ENCODE measurements at regions not wholly inside any gene's neighbourhood (a gene's known extent, or its start where the extent isn't known, plus 50 kb on each side); places are given as distances from the start of the nearest gene placed in this dataset.

DNA sequence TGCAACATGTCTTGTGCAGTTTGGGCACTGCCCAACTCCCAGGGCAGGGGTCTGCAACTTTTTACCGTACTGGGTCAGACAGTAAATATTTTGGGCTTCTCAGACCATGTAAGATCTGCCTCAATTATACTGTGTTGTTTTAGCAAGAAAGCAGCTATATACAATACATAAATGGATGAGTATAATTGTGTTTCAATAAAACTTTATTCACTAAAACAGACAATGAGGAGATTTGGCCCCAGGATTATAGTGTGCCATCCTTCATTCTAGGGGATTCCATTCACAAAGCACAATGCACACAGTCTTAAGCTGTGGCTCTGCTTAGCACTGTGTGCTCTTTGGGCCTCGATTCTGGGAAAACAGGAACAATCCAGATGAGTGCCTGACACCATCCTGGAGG lies 354.4 kb upstream of the PROK2 start:
- H3K4me1 ChIP-seq (ENCODE audit: control insufficient read depth, insufficient read depth, low read length) = no peaks in the 10 kb centered on the region
- H3K36me3 ChIP-seq (ENCODE audit: control insufficient read depth, insufficient read depth, low read length) = no peaks in the 10 kb centered on the region
- BruUV-seq (replicated peaks) = no TSS peak
- intact Hi-C loops (cut with micrococcal nuclease; ENCODE audit: unreplicated experiment) (no loop called here), in situ Hi-C loops (cut with HindIII; ENCODE audit: low pct_unique_long_range_greater_than_20kb, low sequenced_read_pairs) (no loop called here)
- H3K27me3 ChIP-seq (ENCODE audit: control insufficient read depth, insufficient read depth, low read length) = peaks cover 2% of the 10 kb centered on the region; the same call in 1 of the 2 replicates
- no peak overlapping the region for H3K4me3 ChIP-seq (ENCODE audit: low read depth in 2 of 2, low read length in 2 of 2)
- ATAC-seq = no peak
- TF ChIP-seq, protein P1, sequence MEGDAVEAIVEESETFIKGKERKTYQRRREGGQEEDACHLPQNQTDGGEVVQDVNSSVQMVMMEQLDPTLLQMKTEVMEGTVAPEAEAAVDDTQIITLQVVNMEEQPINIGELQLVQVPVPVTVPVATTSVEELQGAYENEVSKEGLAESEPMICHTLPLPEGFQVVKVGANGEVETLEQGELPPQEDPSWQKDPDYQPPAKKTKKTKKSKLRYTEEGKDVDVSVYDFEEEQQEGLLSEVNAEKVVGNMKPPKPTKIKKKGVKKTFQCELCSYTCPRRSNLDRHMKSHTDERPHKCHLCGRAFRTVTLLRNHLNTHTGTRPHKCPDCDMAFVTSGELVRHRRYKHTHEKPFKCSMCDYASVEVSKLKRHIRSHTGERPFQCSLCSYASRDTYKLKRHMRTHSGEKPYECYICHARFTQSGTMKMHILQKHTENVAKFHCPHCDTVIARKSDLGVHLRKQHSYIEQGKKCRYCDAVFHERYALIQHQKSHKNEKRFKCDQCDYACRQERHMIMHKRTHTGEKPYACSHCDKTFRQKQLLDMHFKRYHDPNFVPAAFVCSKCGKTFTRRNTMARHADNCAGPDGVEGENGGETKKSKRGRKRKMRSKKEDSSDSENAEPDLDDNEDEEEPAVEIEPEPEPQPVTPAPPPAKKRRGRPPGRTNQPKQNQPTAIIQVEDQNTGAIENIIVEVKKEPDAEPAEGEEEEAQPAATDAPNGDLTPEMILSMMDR (IDR thresholded peaks at IDR 0.05) = no peak
- TF ChIP-seq POLR2AphosphoS5 (IDR thresholded peaks at IDR 0.05; ENCODE audit: low read depth, low read length) (no peak), TCF7L2 (IDR thresholded peaks at IDR 0.05; ENCODE audit: low read depth, low read length) (no peak), SIN3A (IDR thresholded peaks at IDR 0.05; ENCODE audit: borderline replicate concordance, insufficient read depth, low read depth, low read length) (no peak)
- TF ChIP-seq, protein P2, sequence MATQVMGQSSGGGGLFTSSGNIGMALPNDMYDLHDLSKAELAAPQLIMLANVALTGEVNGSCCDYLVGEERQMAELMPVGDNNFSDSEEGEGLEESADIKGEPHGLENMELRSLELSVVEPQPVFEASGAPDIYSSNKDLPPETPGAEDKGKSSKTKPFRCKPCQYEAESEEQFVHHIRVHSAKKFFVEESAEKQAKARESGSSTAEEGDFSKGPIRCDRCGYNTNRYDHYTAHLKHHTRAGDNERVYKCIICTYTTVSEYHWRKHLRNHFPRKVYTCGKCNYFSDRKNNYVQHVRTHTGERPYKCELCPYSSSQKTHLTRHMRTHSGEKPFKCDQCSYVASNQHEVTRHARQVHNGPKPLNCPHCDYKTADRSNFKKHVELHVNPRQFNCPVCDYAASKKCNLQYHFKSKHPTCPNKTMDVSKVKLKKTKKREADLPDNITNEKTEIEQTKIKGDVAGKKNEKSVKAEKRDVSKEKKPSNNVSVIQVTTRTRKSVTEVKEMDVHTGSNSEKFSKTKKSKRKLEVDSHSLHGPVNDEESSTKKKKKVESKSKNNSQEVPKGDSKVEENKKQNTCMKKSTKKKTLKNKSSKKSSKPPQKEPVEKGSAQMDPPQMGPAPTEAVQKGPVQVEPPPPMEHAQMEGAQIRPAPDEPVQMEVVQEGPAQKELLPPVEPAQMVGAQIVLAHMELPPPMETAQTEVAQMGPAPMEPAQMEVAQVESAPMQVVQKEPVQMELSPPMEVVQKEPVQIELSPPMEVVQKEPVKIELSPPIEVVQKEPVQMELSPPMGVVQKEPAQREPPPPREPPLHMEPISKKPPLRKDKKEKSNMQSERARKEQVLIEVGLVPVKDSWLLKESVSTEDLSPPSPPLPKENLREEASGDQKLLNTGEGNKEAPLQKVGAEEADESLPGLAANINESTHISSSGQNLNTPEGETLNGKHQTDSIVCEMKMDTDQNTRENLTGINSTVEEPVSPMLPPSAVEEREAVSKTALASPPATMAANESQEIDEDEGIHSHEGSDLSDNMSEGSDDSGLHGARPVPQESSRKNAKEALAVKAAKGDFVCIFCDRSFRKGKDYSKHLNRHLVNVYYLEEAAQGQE (IDR thresholded peaks at IDR 0.05; ENCODE audit: insufficient read depth in 1 of 2, low read depth in 2 of 2, low read length in 1 of 2) = no peak
- no peak overlapping the region for H3K27ac ChIP-seq (ENCODE audit: low read length)
- ChIA-PET CTCF (no interaction called here), POLR2A (no interaction called here)
- DNase-seq (ENCODE audit: low read depth, low spot score) = no peak
- no peaks in the 10 kb centered on the region for H3K9me3 ChIP-seq (ENCODE audit: control insufficient read depth, insufficient read depth, low read depth, low read length)

DNA sequence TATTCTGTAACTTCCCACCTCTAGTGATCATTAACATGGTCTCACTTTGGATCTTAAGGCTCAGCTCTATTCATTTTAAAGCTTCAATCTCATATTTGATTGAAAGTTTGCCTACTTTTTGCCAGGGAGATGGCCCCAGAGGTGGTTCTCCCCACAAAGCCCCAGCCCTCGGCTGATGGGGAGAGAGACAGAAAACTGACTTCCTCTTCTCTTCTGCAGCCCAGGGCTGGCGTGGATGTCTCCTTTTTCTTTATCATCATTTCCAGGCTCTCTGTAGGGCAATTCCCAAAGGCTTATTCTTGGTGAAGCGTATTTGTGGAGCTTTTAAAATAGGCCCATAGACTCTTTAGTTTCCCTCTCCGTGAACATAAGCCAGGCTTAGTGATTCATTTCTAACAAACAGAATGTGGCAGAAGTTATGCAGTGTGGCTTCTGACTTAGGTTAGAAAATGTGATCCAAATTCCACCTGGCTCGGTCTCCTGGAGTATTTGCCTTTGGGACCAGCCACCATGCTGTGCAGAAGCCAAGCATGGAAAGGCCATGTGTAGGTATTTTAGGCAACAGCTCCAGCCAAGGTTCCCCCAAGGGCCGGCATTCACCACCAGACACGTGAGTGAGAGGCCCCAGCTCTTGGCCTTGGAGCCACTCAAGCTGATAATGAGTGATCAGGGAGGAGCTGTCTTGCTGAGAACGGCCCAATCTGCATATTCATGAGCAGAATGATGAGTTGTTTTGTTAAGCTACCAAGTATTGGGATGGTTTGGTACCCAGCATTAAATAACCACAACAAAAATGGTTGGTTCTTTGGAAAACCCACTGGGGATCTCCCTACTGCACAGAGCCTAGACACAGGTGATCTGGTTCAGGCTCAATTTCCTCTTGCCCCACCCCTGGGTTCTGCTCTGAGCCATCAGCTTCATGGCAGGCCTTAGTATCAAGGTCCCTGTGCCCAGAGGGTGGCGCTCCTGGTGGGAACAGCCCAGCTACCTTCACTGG lies 353.2 kb upstream of the PROK2 start:
- Histone ChIP-seq H3K4me1 (ENCODE audit: control insufficient read depth, insufficient read depth, low read length) (no peaks in the 10 kb centered on the region), H3K36me3 (ENCODE audit: control insufficient read depth, insufficient read depth, low read length) (no peaks in the 10 kb centered on the region), H3K4me3 (ENCODE audit: low read depth in 2 of 2, low read length in 2 of 2) (no peak overlapping the region), H3K9me3 (ENCODE audit: control insufficient read depth, insufficient read depth, low read depth, low read length) (no peaks in the 10 kb centered on the region), H3K27me3 (ENCODE audit: control insufficient read depth, insufficient read depth, low read length) (peaks cover 2% of the 10 kb centered on the region; the same call in 1 of the 2 replicates), H3K27ac (ENCODE audit: low read length) (no peak overlapping the region)
- POLR2A ChIA-PET = no interaction called here
- no peak for ATAC-seq
- intact Hi-C loops (cut with micrococcal nuclease; ENCODE audit: unreplicated experiment) (no loop called here), in situ Hi-C loops (cut with HindIII; ENCODE audit: low pct_unique_long_range_greater_than_20kb, low sequenced_read_pairs) (no loop called here)
- TF ChIP-seq, protein P2 (IDR thresholded peaks at IDR 0.05; ENCODE audit: insufficient read depth in 1 of 2, low read depth in 2 of 2, low read length in 1 of 2) = no peak
- TF ChIP-seq, protein P1 (IDR thresholded peaks at IDR 0.05) = no peak
- no peak for TF ChIP-seq POLR2AphosphoS5 (IDR thresholded peaks at IDR 0.05; ENCODE audit: low read depth, low read length)
- no peak for TF ChIP-seq SIN3A (IDR thresholded peaks at IDR 0.05; ENCODE audit: borderline replicate concordance, insufficient read depth, low read depth, low read length)
- TF ChIP-seq TCF7L2 (IDR thresholded peaks at IDR 0.05; ENCODE audit: low read depth, low read length) = no peak
- no TSS peak for BruUV-seq (replicated peaks)
- DNase-seq (ENCODE audit: low read depth, low spot score) = no peak
- CTCF ChIA-PET = no interaction called here
